K562 (cell line): ENCODE measurements at regions not wholly inside any gene's neighbourhood (a gene's known extent, or its start where the extent isn't known, plus 50 kb on each side); places are given as distances from the start of the nearest gene placed in this dataset.

Experiments used
- ATAC-seq: fragments of 200-7000 bp; cut with Tn5 transposase; 3 replicates; pipeline ENCODE4 v1.9.1; 2020; ENCODE audit warnings: moderate library complexity
- BruUV-seq: library from RNA; stranded (reverse); fragments of 400-500 nt; replicated peaks from 2 replicates; lab custom pipeline; 2021; lab: Mats Ljungman, UMichigan
- CTCF ChIA-PET: fragments of 300-600 bp; formaldehyde crosslinking; extraction: SDS; loops from one replicate; lab custom pipeline; 2021; ENCODE audit warnings: low intra/inter-chr PET ratio; lab: Yijun Ruan, JAX
- POLR2A ChIA-PET: fragments of 300-600, 350-650 bp; sonication (Branson Sonifier 250); formaldehyde crosslinking; extraction: SDS; loops from one replicate; lab custom pipeline; 2021; ENCODE audit warnings: antibody characterized with exemption, inconsistent platforms; lab: Yijun Ruan, JAX
- DNase-seq, 4 experiments: peaks; one replicate each; pipeline versions ENCODE4 v3.0.0 to v3.0.0-alpha.2; 2011 to 2018; ENCODE audit warnings: low spot score in 3 of 4, mixed read lengths in 3 of 4; ENCODE audit errors: extremely low read depth in 1 of 4
- FAIRE-seq: peaks from 2 replicates; lab custom pipeline; 2011; peaks lifted over from hg19 to GRCh38; lab: Jason Lieb, UNC
- H2AFZ ChIP-seq: 2 replicates; pipeline ENCODE4 v1.6.0; 2011; ENCODE audit warnings: low read depth, low read length, control low read depth, inconsistent platforms
- H3K27ac ChIP-seq: fragments of 200-600 bp; 3 replicates; pipeline ENCODE4 v1.8.0; 2011; ENCODE audit warnings: low read depth, mild to moderate bottlenecking, control low read depth, inconsistent platforms, low read length, moderate library complexity, mixed read lengths; ENCODE audit errors: extremely low read depth
- H3K27me3 ChIP-seq, 2 experiments: fragments of 300-600 bp in 1 of 2; 2 replicates in 1 of 2; 3 replicates in 1 of 2; pipeline versions ENCODE4 v1.6.0 to v1.8.0; 2011; ENCODE audit warnings: inconsistent platforms in 2 of 2, low read length in 2 of 2, mild to moderate bottlenecking in 1 of 2, mixed read lengths in 1 of 2, moderate library complexity in 1 of 2; ENCODE audit not compliant: control insufficient read depth in 2 of 2, insufficient read depth in 2 of 2
- H3K36me3 ChIP-seq: fragments of 300-600 bp; 3 replicates; pipeline ENCODE4 v1.8.0; 2011; ENCODE audit warnings: mild to moderate bottlenecking, low read length, inconsistent platforms; ENCODE audit not compliant: control insufficient read depth, insufficient read depth
- H3K4me1 ChIP-seq, 2 experiments: fragments of 200-600 bp in 1 of 2; replicated peaks in 1 of 2; 2 replicates in 1 of 2; 3 replicates in 1 of 2; pipeline versions ENCODE4 v1.5.1 to v1.8.0; 2011; ENCODE audit warnings: inconsistent platforms in 2 of 2, low read length in 2 of 2, mild to moderate bottlenecking in 1 of 2, mixed read lengths in 1 of 2, moderate library complexity in 1 of 2; ENCODE audit not compliant: control insufficient read depth in 2 of 2, insufficient read depth in 2 of 2
- H3K4me2 ChIP-seq: 2 replicates; pipeline ENCODE4 v1.6.1; 2011; ENCODE audit warnings: low read length, control low read depth, inconsistent platforms, mixed read lengths; ENCODE audit not compliant: insufficient read depth
- H3K4me3 ChIP-seq: fragments of 200-600 bp; sonication (generic), shearing (Covaris generic); 2 replicates; pipeline ENCODE4 v1.5.1; 2016; ENCODE audit warnings: control low read depth, inconsistent platforms
- H3K79me2 ChIP-seq: fragments of 200-600 bp; 3 replicates; pipeline ENCODE4 v1.8.0; 2011; ENCODE audit warnings: low read length, inconsistent platforms; ENCODE audit not compliant: control insufficient read depth, insufficient read depth
- H3K9ac ChIP-seq, 2 experiments: 2 replicates each; pipeline versions ENCODE4 v1.6.0 to v1.6.1; 2011; ENCODE audit warnings: low read depth in 2 of 2, low read length in 2 of 2, control low read depth in 1 of 2, inconsistent platforms in 1 of 2, mild to moderate bottlenecking in 1 of 2, mixed read lengths in 1 of 2; ENCODE audit not compliant: insufficient read depth in 1 of 2
- H3K9me1 ChIP-seq: one replicate; pipeline ENCODE4 v1.6.0; 2011; ENCODE audit warnings: inconsistent platforms, mild to moderate bottlenecking, low read length, moderate library complexity; ENCODE audit not compliant: control insufficient read depth, insufficient read depth
- H3K9me3 ChIP-seq: replicated peaks from 2 replicates; pipeline ENCODE4 v1.5.1; 2011; ENCODE audit warnings: low read depth, low read length, inconsistent platforms; ENCODE audit not compliant: control insufficient read depth, insufficient read depth
- H4K20me1 ChIP-seq: replicated peaks from 2 replicates; pipeline ENCODE4 v1.6.1; 2011; ENCODE audit warnings: low read length, inconsistent platforms, mixed read lengths; ENCODE audit not compliant: control insufficient read depth, insufficient read depth
- C11orf30 ChIP-seq: fragments of 450-650 bp; IDR thresholded peaks from 2 replicates; pipeline ENCODE4 v1.6.1; 2016; ENCODE audit warnings: low read depth, mild to moderate bottlenecking
- KHSRP ChIP-seq: fragments of 450-650 bp; IDR thresholded peaks from 2 replicates; pipeline ENCODE4 v1.6.1; 2017
- MAFF ChIP-seq: IDR thresholded peaks from 2 replicates; pipeline ENCODE4 v1.6.1; 2012; ENCODE audit warnings: low read length, improper control_type of control experiment
- MAFG ChIP-seq: fragments of 450-650 bp; conservative IDR thresholded peaks from 2 replicates; pipeline ENCODE4 v1.6.1; 2016; ENCODE audit warnings: missing genetic modification characterization, missing compliant biosample characterization
- MAFK ChIP-seq: IDR thresholded peaks from 2 replicates; pipeline ENCODE4 v1.6.1; 2011; ENCODE audit warnings: low read length, improper control_type of control experiment
- UBTF ChIP-seq, 2 experiments: IDR thresholded peaks; 2 replicates each; pipeline ENCODE4 v1.6.1; 2012; ENCODE audit warnings: improper control_type of control experiment in 2 of 2, low read depth in 2 of 2, low read length in 2 of 2, borderline replicate concordance in 1 of 2
- XRCC4 ChIP-seq: IDR thresholded peaks from one replicate; pipeline ENCODE4 v1.6.1; 2011; ENCODE audit not compliant: insufficient read depth, insufficient read length; ENCODE audit errors: extremely low read depth
- ZNF316 ChIP-seq: fragments of 450-650 bp; IDR thresholded peaks from 2 replicates; pipeline ENCODE4 v1.6.1; 2016
- WGBS: fragments of 100-300 bp; shearing (Covaris generic); methylation state at CpG from one replicate; pipeline ENCODE4 v1.1.6; 2016; ENCODE audit warnings: low coverage, mixed read lengths; ENCODE audit not compliant: insufficient coverage; ENCODE audit errors: missing lambda C conversion rate; 5-methylcytosine and 5-hydroxymethylcytosine counted together
- in situ Hi-C: fragments of 300-500 bp; cut with MboI; formaldehyde crosslinking; loops from 4 replicates; pipeline ENCODE4 v1.15.0; 2018; ENCODE audit warnings: inconsistent platforms, mixed read lengths
- intact Hi-C: fragments of 100-400 bp; cut with micrococcal nuclease; formaldehyde crosslinking; loops from 2 replicates; pipeline ENCODE4 v1.14.2; 2022

- Histone ChIP-seq H4K20me1 (no peaks in the 10 kb centered on the region), H2AFZ (no peak overlapping the region), H3K79me2 (no peaks in the 10 kb centered on the region), H3K36me3 (no peaks in the 10 kb centered on the region), H3K27me3 (no peaks in the 10 kb centered on the region), H3K9me1 (no peaks in the 10 kb centered on the region), H3K4me1 (no peaks in the 10 kb centered on the region), H3K4me2 (no peak overlapping the region), H3K9me3 (no peaks in the 10 kb centered on the region), H3K27ac (no peak overlapping the region), H3K9ac (no peak overlapping the region), H3K4me3 (no peak overlapping the region)
- intact Hi-C loops (no loop called here), in situ Hi-C loops (no loop called here)
- BruUV-seq: no TSS peak
- DNase-seq (no peak), ATAC-seq (no peak), FAIRE-seq (no peak)
- POLR2A ChIA-PET: no interaction called here
- 4% methylated on average over 4 of the region's 4 CpGs for WGBS
- CTCF ChIA-PET: no interaction called here
- peak; percentile 47; the same call in 1 of the 2 replicates for TF ChIP-seq MAFK
- TF ChIP-seq MAFF: peak; percentile 46; the same call in 1 of the 2 replicates
- TF ChIP-seq C11orf30: peak; percentile 71
- TF ChIP-seq XRCC4: no peak
- no peak for TF ChIP-seq KHSRP
- TF ChIP-seq ZNF316: peak; percentile 79
- TF ChIP-seq MAFG (tag): peak; percentile 48; the same call in 1 of the 2 replicates
- no peak for TF ChIP-seq UBTF (IDR thresholded peaks at IDR 0.05; ENCODE audit: borderline replicate concordance in 1 of 2, low read depth in 2 of 2, low read length in 2 of 2)
These were observed 243.7 kb upstream of the DPYD start for GRCh38 chr1:98164509-98164908.
